Ecto neural progenitor cell (in vitro differentiated cells): ENCODE measurements at regions not wholly inside any gene's neighbourhood (a gene's known extent, or its start where the extent isn't known, plus 50 kb on each side); places are given as distances from the start of the nearest gene placed in this dataset.
"Not testable (repeated sequence)": the region's sequence is repeated elsewhere in the genome, so short reads cannot be mapped to it uniquely, and the experiment has no call there.

ENCODE experiments used
- DNase-seq: peaks from one replicate; pipeline ENCODE4 v3.0.0-alpha.2; 2018; ENCODE audit warnings: low spot score

DNA sequence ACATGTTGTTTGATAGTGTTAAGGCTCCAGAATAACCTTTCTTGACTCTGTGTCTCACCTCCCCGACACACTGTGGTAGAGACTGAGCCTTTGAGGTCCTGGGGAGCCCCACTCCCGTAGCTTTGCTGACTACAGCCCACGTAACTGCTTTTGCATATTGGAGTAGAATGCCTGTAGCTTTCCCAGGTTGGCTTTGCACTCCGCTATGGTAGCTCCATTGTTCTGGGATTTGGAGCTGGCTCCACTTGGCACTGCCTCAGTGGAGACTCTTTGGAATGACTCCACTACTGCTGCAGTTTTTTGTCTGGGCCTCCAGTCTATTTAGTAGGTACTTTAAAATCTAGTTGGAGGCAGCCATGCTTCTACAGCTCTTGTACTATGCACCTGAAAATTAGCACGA is 56.2 kb upstream of the ANXA1 start:
- no peak for DNase-seq

DNA sequence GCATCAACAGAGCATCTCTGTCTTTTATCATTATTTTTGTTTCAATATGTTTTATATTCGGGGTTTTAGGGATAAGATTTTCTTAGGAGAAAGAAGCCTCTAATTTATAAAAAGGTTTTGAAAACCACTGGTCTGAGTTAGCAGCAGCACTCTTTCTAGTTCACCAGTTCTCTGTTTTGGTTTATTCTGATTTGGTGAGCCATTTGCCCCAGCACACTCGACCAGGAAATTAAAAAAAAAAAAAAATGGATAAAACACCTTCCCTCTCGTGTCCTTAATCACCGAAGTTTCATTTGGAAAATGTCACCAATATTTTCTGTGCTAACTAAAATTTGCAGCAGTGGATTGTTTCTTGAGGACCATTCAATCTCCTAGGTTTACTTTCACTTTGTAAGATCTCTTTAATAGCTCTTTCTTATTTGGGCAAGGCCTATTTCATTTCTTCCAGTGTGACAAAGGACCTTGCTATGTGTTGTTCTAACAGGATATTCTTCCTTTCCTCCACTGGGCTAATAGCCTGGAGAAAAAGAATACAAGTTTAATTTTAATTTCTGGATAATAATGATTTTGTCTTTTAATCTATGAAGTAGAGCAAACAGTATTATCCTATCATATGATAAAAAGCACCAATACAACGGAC is 57.8 kb upstream of the ANXA1 start:
- no peak for DNase-seq

DNA sequence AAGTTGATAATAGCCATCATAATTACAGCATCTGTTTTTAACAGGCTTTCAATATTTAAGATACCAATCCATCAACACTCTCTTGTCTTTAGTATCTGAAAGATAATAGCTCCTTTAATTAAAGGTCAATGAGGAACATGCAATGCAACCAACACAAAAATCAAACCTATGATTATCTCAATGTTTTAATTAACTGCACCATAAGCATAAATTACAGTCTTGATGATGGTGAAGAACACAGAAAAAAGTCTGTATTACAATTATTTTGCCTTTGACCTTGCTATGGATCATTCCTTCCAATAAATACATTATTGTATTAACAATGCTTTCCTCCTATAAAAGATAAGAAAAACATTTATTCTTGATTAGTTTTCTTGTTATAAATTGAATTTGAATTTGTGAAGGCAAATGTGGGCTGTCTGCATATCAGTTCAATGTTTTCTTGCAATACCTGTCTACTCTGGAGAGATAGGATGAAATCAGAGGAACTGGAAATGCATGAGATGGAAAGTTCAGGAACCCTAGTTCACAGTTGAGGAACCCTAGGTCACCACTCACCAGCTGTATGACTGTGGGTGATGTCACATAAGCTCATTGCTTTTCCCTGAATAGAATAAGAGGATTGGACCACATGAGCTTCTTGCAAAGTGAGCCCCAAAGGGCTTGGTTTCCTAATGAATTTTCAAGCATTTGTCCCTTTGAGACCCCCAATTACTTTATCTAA is 58.5 kb upstream of the ANXA1 start:
- DNase-seq = no peak

DNA sequence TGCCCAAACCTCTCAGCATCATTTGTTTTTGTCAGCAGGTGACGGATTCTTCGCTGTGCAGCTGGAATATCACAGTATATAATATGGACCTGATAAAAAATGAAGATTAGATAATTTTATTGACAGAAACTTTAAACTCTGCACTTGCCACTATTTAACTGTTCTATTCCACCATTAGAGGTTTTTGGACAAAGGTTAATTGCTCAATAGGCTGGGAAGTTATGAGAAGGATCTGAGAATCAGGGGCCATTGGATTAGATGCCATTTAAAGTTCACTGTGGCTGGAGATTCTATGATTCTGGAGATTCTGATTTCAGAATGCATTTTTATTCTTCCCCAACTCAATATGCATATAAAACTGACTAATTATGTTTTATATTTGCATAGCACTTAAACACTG is 59.8 kb upstream of the ANXA1 start:
- DNase-seq = no peak

DNA sequence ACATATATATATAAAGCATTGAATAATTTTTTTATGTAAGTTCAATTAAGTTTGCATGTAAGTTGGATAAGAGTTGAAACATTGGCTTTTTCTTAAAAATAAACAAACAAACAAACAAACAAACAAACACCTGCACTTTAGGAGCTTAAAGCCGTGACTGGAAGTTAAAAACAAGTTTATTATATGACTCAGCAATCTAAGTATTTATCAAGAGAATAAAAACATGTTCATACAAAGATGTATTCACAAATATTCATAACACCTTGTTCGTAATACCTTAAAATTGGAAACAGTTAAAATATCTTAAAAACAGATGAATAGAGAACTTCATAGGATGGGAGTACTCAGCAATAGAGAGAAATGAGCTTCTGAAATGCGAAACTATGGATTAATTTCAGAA is 61.5 kb upstream of the ANXA1 start:
- DNase-seq = no peak

DNA sequence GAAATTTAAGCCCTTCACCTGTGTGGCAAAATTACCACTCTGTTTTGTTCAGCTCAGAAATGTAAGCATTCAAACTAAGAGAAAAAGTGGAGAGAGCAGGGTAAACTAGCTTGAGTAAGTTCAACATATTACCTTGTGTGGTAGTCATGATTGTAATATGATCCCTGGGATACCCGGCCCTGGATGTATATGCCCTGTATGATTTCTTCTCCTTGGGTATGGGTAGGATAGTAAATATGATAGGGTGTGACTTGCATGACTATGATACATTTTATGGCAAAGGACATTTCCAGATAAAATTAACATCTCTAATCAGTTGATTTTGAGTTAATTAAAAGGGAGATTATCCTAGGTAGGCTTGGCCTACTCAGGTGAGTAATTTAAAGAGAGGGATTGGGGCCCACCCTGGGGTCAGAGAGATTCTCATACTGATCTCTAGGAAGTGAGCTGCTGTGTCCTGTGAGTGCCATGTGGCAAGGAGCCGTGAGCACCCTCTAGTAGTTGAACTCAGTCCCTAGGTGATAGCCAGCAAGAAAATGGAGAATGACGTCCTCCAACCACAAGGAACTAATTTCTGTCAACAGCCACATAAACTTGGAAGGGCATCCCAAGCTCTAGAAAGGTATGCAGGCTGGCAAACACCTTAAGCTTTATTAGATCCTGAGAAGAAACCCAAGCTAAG is 62.2 kb upstream of the ANXA1 start:
- DNase-seq = no peak

DNA sequence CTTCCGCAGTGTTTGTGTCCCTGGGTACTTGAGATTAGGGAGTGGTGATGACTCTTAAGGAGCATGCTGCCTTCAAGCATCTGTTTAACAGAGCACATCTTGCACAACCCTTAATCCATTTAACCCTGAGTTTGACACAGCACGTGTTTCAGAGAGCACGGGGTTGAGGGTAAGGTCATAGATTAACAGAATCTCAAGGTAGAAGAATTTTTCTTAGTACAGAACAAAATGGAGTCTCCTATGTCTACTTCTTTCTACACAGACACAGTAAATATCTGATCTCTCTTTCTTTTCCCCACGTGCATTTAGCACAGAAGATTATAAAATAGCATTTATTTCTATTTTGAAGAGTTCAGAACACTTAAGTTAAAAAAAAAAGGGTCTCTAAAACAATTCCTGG is 63.8 kb upstream of the ANXA1 start:
- DNase-seq = not testable (repeated sequence)

DNA sequence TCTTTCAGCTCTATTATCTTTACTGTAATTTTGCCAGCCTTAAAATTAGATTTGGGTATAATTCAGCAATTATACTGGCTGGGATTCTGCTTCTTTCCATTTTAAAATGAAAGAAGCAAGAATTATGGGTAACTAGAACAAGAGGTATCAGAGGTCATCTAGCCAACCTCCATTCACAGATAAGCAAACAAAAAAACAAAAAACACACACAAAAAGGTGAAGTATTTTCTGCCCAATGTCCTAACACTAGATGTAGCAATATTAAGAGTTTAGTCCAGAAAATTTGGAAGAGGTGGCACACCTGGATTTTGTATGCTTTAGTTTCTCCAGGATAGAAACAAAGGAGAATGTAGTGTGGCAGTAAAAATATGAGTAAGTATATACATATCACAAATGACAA is 68.1 kb upstream of the ANXA1 start:
- DNase-seq = no peak

DNA sequence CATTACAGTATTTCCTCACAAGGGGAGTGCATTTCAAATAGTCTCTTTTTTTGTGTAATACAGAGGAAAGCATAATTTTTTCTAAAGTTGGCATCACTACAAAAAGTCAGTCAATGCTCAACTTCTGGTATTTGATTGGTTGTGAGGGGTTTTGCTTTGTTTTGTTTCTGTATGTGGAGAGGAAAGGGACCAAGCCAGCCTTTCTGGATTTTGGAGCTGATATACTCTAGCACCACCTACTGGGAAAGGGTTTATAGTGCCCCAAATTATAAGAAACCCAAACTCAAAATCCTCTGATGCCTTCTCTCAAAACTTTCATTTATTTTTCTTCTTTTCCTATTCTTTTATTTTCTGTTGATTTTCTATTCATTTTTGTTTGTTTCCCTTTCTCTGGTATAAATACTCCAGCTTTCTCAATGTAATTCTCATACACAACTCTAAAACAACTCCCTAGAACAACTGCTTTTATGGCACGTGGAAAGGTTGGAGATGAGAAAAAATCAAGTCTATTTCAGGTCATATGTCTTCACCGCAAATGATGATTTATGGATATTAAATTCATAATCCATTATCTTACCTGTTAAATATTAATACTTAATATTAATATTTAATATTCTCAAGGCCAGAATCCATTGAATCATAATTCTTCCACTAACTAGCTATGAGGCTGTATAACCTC is 69.5 kb upstream of the ANXA1 start:
- no peak for DNase-seq

DNA sequence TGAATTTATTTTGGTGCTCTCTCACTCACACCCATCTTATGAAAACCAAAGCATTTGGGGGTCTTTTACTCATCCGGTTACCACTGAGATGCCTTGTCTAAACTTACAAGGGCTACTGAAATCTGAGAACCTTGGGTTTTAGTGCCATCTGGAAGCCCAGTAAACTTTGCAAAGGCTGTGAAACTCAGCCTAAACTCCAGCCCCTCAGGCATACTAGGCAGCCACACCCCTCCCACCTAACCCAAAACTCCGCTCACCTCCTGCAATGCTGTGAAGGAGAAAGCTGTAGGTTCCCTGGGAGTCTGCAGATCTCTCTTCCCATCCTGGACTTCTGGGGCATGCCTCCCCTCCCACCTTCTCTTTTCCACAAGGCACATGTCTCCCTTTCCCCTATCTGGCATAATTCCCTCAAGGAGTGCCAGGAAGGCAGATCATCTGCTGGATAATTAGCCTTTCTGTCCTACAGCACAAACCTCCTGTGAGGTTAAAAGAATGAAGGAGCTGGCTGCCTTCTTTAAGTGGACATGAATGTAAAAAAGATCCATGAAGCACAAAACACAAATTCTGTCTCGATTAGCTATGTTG is 71.5 kb upstream of the ANXA1 start:
- DNase-seq = no peak

DNA sequence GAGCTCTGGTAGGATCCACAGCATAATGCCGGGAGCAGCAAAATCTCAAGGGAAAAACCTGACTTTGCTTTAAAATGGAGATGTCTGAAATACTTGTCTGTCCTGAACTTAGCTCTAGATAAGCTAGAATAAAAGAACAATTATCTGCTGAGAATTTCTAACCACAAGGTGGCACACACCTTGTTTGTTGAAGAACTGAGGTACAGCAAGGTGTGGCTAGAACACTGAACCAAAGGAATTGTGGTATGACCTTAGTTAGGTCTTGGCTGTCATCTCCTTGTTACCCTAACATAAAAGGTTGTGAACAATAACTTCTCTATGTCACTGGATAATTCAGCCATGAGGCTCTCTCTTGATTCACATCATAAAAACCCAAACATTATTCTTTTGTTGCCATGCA is 72.3 kb upstream of the ANXA1 start:
- no peak for DNase-seq

DNA sequence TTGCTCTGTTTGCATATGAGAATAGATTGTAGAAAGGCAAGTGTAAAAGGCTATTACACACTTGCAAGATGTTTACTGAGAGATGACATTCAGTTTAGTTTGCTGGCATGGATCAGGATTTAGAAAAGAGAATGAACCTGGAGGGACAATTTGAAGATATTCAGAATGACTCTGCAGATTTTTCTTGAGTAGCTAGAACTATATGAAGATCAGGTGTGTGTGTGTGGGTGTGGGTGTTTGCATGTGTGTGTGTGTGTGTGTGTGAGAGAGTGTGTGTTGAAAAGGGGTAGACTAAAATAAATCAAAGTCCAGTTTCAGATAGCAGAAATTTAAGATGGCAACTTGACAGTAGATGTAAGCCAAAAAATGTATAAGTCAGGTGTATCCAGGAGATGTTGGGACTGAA is 74.0 kb upstream of the ANXA1 start:
- no peak for DNase-seq

DNA sequence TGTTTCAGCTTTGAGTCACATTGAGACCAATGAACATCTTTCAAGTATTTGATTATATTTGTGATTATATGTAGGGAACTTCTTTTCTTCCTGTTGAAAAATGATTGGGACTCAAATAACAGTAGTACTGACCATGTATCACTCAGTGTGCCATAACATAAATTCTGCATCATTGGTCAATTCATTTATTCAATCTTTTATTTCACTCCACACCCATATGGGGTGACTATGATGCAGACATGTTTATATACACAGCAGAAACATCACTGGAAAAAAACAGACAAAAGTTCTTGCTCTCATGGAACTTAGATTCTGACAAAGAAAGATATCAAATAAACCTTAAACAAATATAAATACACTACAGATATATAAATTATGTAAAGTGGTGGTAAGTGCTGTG is 74.7 kb upstream of the ANXA1 start:
- no peak for DNase-seq

DNA sequence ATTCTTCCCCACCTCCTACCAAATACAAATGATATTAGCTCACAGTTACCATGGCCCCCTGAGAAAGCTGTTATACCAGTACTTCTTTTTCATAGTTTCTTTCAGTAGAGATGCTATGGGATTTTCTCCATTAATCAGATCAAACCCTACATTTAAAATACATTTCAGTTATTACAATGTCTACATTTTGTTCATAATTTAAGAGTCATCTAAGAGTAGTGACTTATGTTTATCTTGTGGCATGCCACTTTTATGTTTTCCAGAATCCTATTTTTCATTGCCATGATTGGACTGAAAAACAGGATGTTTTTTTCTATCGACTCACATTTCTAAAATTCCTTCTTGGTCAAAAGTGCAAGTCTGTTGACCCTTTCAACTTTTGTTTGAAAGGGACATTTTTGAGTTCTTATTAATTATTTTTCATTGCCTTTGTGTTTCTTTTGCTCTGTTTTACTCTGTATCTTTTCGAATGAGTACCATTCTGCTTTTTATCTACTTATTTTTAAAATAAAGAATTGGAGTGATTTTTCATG is 77.4 kb upstream of the ANXA1 start:
- no peak for DNase-seq

DNA sequence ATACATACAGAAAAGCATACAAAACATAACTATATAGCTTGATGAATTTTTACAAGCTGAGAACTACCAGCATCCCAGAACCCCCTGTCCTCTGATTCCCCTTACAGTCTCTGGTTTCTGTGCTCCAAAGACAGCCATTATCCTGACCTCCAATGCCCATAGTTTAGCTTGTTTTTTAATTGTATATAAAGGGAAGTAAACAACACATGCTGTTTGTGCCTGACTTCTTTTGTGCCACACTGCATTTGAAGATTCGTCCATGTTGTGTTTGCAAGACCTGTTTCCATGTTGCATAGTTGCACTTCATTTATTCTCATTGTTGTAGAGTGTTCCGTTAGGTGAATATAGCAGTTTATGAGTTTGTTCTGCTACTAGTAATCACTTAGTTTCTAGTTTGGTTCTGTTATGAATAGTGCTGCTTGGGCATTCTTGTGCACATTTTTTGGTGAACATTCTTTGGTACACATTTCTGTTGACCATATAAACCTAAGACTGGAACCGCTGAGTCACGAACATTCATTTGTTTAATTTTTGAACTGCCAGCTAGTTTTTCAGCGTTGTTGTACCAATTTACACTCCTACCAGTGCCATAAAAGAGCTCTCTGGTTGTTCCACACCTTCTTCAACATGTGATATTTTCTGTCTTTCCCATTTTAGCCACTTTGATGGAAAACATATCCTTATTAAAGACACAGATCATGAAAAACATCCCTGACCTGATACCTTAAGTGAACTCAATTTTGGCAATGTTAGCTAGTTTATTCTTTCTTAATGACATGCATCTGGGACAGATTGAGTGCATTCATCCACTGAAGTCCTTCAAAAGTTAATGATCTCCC is 78.1 kb upstream of the ANXA1 start:
- DNase-seq = no peak

DNA sequence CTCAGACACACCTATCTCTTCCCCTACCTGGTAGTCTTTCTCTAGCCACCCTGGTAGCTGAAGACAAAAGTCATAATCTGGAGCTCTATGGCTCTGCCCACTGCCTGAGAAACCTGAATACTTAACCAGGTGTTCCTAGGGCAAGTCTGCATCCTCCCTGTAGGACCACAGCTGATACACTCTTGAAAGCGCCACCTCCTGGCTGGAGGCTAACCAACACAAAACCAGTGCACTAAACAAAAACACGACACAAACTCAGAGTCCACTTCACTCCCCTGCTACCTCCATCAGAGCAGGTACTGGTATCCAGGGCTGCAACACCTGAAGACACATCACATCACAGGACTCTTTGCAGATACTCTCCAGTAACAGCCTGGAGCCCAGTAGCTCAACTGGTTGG is 84.6 kb upstream of the ANXA1 start:
- DNase-seq = no peak

DNA sequence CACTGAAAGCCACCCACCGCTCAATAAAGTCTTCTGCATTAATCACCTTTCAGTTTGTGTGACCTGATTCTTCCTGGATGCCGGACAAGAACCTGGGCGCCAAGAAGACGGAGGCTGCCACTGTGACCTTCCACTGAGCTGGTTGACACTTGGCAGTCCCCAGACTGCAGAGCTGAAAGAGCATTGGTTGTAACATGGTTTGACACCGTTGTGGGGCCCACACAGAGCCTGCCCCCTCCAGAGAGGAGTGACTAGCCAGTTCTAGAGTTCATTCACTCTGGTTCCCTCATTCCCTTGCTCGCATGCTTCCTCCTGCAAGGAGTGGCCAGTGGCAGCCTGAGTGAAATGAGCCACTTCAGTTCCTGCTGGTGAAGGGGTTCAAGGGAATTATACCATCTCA is 86.2 kb upstream of the ANXA1 start:
- no peak for DNase-seq

DNA sequence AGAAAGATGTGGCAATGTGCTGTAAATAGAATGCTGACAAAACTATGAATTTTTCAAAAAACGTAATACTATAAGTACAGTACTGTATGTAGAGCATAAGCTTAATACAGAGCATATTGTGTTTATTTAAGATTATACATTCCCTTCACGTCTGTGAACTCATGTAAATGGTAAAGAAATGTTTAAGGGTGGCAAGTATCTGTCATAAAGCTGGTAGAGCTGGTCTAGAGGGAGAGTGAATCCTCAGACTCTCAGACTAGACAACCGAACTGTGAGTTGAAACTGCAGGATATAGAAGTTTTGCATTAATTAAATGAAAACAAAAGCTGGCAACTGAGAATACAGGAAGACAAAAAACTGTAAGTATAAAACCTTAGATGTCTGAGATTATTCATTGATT is 87.3 kb upstream of the ANXA1 start:
- no peak for DNase-seq

DNA sequence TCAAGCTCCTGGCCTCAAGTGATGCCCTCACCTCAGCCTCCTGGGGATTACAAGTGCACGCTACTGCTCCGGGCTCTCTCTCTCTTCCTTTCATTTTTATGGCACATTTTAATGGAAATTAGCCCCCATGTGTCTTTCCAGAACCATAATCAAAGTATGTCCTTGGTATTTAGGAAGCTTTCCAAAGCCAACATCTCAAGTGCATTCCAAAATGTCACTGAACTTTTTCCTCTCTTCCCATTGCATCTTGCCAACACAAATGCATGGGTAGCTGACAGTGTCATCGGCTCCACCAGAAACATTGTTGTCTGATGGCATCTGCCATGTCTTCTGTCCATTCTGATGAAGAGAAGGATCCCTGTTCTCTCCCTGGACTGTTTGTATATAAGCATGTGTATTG is 90.5 kb upstream of the ANXA1 start:
- no peak for DNase-seq

DNA sequence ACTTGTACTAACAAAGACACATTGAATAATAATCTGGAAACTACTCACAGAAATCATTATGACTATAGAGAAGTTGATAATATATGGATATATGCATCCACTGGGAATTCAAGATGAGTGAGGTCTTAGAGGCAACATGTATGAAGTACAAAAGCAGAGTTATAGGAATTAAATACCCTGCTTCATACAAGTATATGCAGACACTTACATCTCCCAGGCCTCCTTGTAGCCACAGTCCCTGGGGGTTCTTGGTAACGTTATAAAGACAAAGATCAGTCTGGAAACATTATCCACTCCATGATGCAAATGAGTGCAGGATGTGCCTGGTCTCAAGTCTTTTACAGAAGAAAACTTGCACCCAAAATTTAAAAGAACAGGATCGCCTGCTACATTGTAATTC is 92.4 kb upstream of the ANXA1 start:
- DNase-seq = no peak

DNA sequence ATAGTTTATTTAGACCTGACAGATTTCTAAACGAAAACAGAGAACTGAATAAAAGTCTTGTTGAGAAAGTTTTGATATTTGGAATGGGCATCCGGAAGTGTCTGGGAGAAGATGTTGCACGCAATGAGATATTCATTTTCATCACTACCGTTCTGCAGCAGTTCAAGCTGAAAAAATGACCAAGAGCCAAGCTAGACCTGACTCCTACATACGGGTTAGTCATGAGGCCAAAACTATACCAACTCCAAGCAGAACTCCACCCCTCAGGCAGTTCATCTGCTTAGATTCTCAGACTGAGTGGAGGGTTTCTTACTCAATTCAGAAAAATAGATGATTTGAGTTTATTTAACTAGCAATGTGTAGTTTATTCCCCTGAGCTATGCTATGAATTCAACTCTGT is 95.4 kb upstream of the ANXA1 start:
- DNase-seq = no peak

DNA sequence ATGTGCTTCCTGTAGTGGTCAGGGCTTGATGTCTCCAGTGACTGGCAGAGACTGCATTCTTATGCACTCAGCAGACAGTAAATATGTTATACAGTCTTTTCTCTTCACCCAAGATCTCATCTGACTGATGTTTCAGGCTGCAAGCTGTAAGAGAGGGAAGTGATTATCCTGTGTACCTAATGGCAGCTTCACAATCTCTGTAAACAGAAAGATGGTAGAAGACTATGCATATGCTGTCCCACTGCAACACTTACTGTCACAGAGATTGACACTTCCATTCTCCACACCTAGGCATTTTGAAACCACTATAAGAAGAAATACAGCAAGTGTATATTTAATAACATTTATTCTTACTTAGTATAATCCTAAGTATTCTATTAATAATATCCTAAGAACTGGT is 97.6 kb upstream of the ANXA1 start:
- DNase-seq = no peak
